H4 (cell line): ENCODE measurements at regions not wholly inside any gene's neighbourhood (a gene's known extent, or its start where the extent isn't known, plus 50 kb on each side); places are given as distances from the start of the nearest gene placed in this dataset.
"Not testable (repeated sequence)": the region's sequence is repeated elsewhere in the genome, so short reads cannot be mapped to it uniquely, and the experiment has no call there.

ENCODE experiments used
- DNase-seq: peaks from one replicate; pipeline ENCODE4 v3.0.0-alpha.2; 2015; ENCODE audit warnings: low spot score

- no peak for DNase-seq
These were observed 52.2 kb downstream of the CALML3 start for GRCh38 chr10:5576780-5577624.

DNA sequence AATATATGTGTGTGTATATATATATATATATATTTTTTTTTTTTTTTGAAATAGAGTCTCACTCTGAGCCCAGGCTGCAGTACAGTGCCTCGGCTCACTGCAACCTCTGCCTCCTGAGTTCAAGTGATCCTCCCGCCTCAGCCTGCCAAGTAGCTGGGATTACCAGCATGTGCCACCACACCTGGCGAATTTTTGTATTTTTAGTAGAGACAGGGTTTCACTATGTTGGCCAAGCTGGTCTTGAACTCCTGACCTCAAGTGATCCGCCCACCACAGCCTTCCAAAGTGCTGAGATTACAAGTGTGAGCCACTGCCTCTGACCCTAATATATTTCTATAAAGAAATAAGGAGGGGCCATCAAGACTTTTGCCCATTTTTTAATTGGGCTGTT lies 55.3 kb downstream of the CALML3 start:
- DNase-seq: not testable (repeated sequence)

GRCh38 chr10:5581670-5582566 lies 57.2 kb downstream of the CALML3 start:
- DNase-seq: no peak

DNA sequence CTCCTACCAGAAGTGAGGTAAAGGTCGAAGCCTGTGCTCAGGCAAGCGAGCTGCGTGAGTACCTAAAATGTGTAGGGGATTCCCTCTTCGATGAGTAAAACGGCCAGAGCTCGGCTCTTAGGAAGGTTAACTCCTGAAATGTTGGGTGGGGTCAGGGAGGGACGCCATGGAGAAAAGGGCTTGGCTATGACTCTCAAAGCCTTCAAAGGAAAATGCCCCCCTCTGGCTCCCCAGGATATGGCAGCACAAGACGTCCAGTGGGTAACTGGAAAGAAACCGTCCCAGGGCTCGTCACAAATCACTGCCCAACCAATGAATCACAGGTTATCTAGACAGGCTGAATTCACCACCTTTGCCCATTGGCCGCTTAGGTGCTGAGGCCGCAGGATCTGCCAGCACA lies 58.0 kb downstream of the CALML3 start:
- DNase-seq: no peak

GRCh38 chr10:5583525-5584175 lies 58.9 kb downstream of the CALML3 start:
- DNase-seq: no peak

DNA sequence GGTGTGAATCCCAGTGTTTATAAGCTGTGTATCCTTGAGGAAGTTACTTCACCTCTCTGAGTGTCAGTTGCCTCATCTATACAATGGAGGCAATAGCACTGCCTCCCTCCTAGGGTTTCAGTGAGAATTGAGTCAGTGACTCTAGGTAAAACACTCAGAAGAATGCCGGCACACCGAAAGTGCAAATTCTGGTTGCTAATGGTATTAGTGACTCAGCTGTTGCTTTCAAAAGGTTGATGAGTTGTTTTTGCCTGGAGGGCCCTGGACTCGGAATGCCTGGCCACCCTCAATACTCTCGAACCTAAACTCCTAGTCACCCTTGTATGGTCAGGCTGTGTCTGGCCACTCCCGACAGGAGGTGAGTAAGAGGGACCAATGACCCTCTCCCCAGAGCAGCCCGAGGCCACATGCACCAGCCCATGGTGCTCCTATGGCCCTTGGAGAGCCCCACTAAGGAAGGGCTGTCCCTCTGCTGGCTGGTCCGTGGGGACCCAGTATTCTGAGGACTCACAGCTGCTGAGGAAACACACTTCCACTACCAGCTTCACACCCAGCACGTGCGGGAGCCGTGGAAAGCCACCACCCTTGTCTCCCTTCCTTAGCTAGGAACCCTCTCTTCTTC lies 60.2 kb downstream of the CALML3 start:
- DNase-seq: peak; percentile 50

GRCh38 chr10:5585517-5586206 lies 60.9 kb downstream of the CALML3 start:
- DNase-seq: no peak

- DNase-seq: no peak
These were observed 62.7 kb downstream of the CALML3 start for GRCh38 chr10:5587151-5588079.

- DNase-seq: no peak
These were observed 63.3 kb downstream of the CALML3 start for GRCh38 chr10:5588080-5588453.

GRCh38 chr10:5588603-5589002 lies 63.8 kb downstream of the CALML3 start:
- DNase-seq: no peak
